ENCODE measurements at regions not wholly inside any gene's neighbourhood (a gene's known extent, or its start where the extent isn't known, plus 50 kb on each side); places are given as distances from the start of the nearest gene placed in this dataset.

GRCh38 chr10:15444105-15445005, 73.3 kb upstream of the FAM171A1 start:
- no peak for DNase-seq (ENCODE audit: low read depth)
- H3K4me3 ChIP-seq (ENCODE audit: low read depth, low read length), result no peak overlapping the region
- in situ Hi-C loops (cut with HindIII; ENCODE audit: low sequenced_read_pairs), result loop anchor here (25.0 kb wide), 1 partner anchor 268 kb away; the partner anchor contains the start of gene ITGA8
- no peak for TF ChIP-seq CTCF (IDR thresholded peaks at IDR 0.05; ENCODE audit: low read depth, low read length, missing control alignments)

GRCh38 chr10:15442056-15442455, 71.0 kb upstream of the FAM171A1 start:
- H3K4me3 ChIP-seq (ENCODE audit: low read depth, low read length), result no peak overlapping the region
- no peak for TF ChIP-seq CTCF (IDR thresholded peaks at IDR 0.05; ENCODE audit: low read depth, low read length, missing control alignments)
- DNase-seq (ENCODE audit: low read depth), result no peak
- in situ Hi-C loops (cut with HindIII; ENCODE audit: low sequenced_read_pairs), result loop anchor here (25.0 kb wide), 1 partner anchor 270 kb away; the partner anchor contains the start of gene ITGA8

- H3K4me3 ChIP-seq (ENCODE audit: low read depth, low read length), result no peak overlapping the region
- in situ Hi-C loops (cut with HindIII; ENCODE audit: low sequenced_read_pairs), result loop anchor here (25.0 kb wide), 1 partner anchor 272 kb away; the partner anchor contains the start of gene ITGA8
- no peak for DNase-seq (ENCODE audit: low read depth)
- no peak for TF ChIP-seq CTCF (IDR thresholded peaks at IDR 0.05; ENCODE audit: low read depth, low read length, missing control alignments)
Measured at GRCh38 chr10:15440204-15440711, 69.2 kb upstream of the FAM171A1 start.

GRCh38 chr10:15439341-15439842, 68.3 kb upstream of the FAM171A1 start:
- no peak overlapping the region for H3K4me3 ChIP-seq (ENCODE audit: low read depth, low read length)
- in situ Hi-C loops (cut with HindIII; ENCODE audit: low sequenced_read_pairs), result loop anchor here (25.0 kb wide), 1 partner anchor 273 kb away; the partner anchor contains the start of gene ITGA8
- peak; percentile 58 for TF ChIP-seq CTCF (IDR thresholded peaks at IDR 0.05; ENCODE audit: low read depth, low read length, missing control alignments)
- no peak for DNase-seq (ENCODE audit: low read depth)

- DNase-seq (ENCODE audit: low read depth), result no peak
- no peak overlapping the region for H3K4me3 ChIP-seq (ENCODE audit: low read depth, low read length)
- in situ Hi-C loops (cut with HindIII; ENCODE audit: low sequenced_read_pairs), result loop anchor here (25.0 kb wide), 1 partner anchor 276 kb away; the partner anchor contains the start of gene ITGA8
- TF ChIP-seq CTCF (IDR thresholded peaks at IDR 0.05; ENCODE audit: low read depth, low read length, missing control alignments), result no peak
Measured at GRCh38 chr10:15436696-15437095, 65.6 kb upstream of the FAM171A1 start.

- peak; percentile 49 for TF ChIP-seq CTCF (IDR thresholded peaks at IDR 0.05; ENCODE audit: low read depth, low read length, missing control alignments)
- in situ Hi-C loops (cut with HindIII; ENCODE audit: low sequenced_read_pairs), result loop anchor here (25.0 kb wide), 1 partner anchor 278 kb away; the partner anchor contains the start of gene ITGA8
- peak overlapping the region; percentile 32 for H3K4me3 ChIP-seq (ENCODE audit: low read depth, low read length)
- DNase-seq (ENCODE audit: low read depth), result peak; percentile 34
Measured at GRCh38 chr10:15433850-15434537, 62.9 kb upstream of the FAM171A1 start.
